OCI-LY1 (cell line): ENCODE measurements at regions not wholly inside any gene's neighbourhood (a gene's known extent, or its start where the extent isn't known, plus 50 kb on each side); places are given as distances from the start of the nearest gene placed in this dataset.

Source experiments
- H2AFZ ChIP-seq: fragments of 200-600 bp; sonication (generic), shearing (Covaris generic); 2 replicates; pipeline ENCODE4 v1.6.0; 2014; ENCODE audit warnings: antibody characterized with exemption, mild to moderate bottlenecking, low read length
- H3F3A ChIP-seq: fragments of 200-600 bp; sonication (generic), shearing (Covaris generic); 2 replicates; pipeline ENCODE4 v1.6.0; 2014; ENCODE audit warnings: mild to moderate bottlenecking, antibody characterized with exemption, low read length, moderate library complexity; ENCODE audit not compliant: insufficient read depth
- H3K27ac ChIP-seq: fragments of 200-600 bp; sonication (generic); 2 replicates; pipeline ENCODE4 v1.5.1; 2014; ENCODE audit warnings: low read length, mixed run types, mild to moderate bottlenecking, low read depth; ENCODE audit not compliant: poor library complexity, severe bottlenecking
- H3K27me3 ChIP-seq: fragments of 200-600 bp; sonication (generic); 2 replicates; pipeline ENCODE4 v1.6.0; 2014; ENCODE audit warnings: antibody characterized with exemption, mild to moderate bottlenecking, low read length, moderate library complexity; ENCODE audit not compliant: insufficient read depth
- H3K36me3 ChIP-seq: fragments of 200-600 bp; sonication (generic); 2 replicates; pipeline ENCODE4 v1.6.1; 2014; ENCODE audit warnings: mild to moderate bottlenecking, antibody characterized with exemption, low read length, moderate library complexity, mixed read lengths; ENCODE audit not compliant: insufficient read depth
- H3K4me1 ChIP-seq: fragments of 200-600 bp; sonication (generic); 2 replicates; pipeline ENCODE4 v1.5.1; 2014; ENCODE audit warnings: mild to moderate bottlenecking, low read length, moderate library complexity; ENCODE audit not compliant: insufficient read depth, severe bottlenecking
- H3K4me2 ChIP-seq: fragments of 200-600 bp; sonication (generic), shearing (Covaris generic); 2 replicates; pipeline ENCODE4 v1.6.1; 2014; ENCODE audit warnings: low read length
- H3K4me3 ChIP-seq: fragments of 200-600 bp; sonication (generic); 2 replicates; pipeline ENCODE4 v1.5.1; 2014; ENCODE audit warnings: low read length, low read depth, mild to moderate bottlenecking, mixed read lengths; ENCODE audit not compliant: poor library complexity, severe bottlenecking
- H3K79me2 ChIP-seq: fragments of 200-600 bp; shearing (Covaris generic); 2 replicates; pipeline ENCODE4 v1.6.1; 2016; ENCODE audit warnings: mixed run types, low read length, mixed read lengths; ENCODE audit not compliant: insufficient read depth
- H3K9ac ChIP-seq: fragments of 200-600 bp; sonication (generic), shearing (Covaris generic); 2 replicates; pipeline ENCODE4 v1.6.1; 2014; ENCODE audit warnings: mild to moderate bottlenecking, low read length, mixed read lengths
- H3K9me2 ChIP-seq: fragments of 200-600 bp; sonication (generic), shearing (Covaris generic); 2 replicates; pipeline ENCODE4 v1.6.1; 2014; ENCODE audit warnings: low read depth, mild to moderate bottlenecking, low read length, mixed read lengths
- H3K9me3 ChIP-seq: fragments of 200-600 bp; shearing (Covaris generic); 2 replicates; pipeline ENCODE4 v1.6.1; 2014; ENCODE audit warnings: low read length, mixed read lengths
- H4K20me1 ChIP-seq: fragments of 200-600 bp; sonication (generic), shearing (Covaris generic); 2 replicates; pipeline ENCODE4 v1.6.0; 2016; ENCODE audit warnings: mild to moderate bottlenecking, low read length; ENCODE audit not compliant: insufficient read depth
- CTCF ChIP-seq: fragments of 200-600 bp; sonication (generic), shearing (Covaris generic); IDR thresholded peaks from 2 replicates; pipeline ENCODE4 v1.5.1; 2017; ENCODE audit warnings: mild to moderate bottlenecking, antibody characterized with exemption, low read length, moderate library complexity, mixed read lengths
- EZH2 ChIP-seq: fragments of 200-600 bp; sonication (generic), shearing (Covaris generic); IDR thresholded peaks from 2 replicates; pipeline ENCODE4 v1.8.0; 2017; ENCODE audit warnings: borderline replicate concordance, mixed run types, mild to moderate bottlenecking, antibody characterized with exemption, low read length, moderate library complexity, mixed read lengths

GRCh38 chr14:26773906-26774593 is 176.2 kb upstream of the NOVA1 start:
- Histone ChIP-seq H3K9ac (no peak overlapping the region), H3K4me2 (no peak overlapping the region), H3K4me1 (no peaks in the 10 kb centered on the region)

GRCh38 chr14:26775765-26776563 is 178.1 kb upstream of the NOVA1 start:
- no peaks in the 10 kb centered on the region for H4K20me1 ChIP-seq
- H3K79me2 ChIP-seq: no peaks in the 10 kb centered on the region
- no peak overlapping the region for H3K27ac ChIP-seq
- H3K36me3 ChIP-seq: no peaks in the 10 kb centered on the region
- no peak overlapping the region for H3K4me2 ChIP-seq
- no peak overlapping the region for H2AFZ ChIP-seq
- H3K9ac ChIP-seq: no peak overlapping the region
- H3K4me1 ChIP-seq: no peaks in the 10 kb centered on the region
- no peaks in the 10 kb centered on the region for H3K9me3 ChIP-seq
- no peaks in the 10 kb centered on the region for H3K27me3 ChIP-seq
- H3K9me2 ChIP-seq: no peaks in the 10 kb centered on the region
- TF ChIP-seq CTCF (no peak), EZH2 (no peak)
- H3F3A ChIP-seq: no peaks in the 10 kb centered on the region
- no peak overlapping the region for H3K4me3 ChIP-seq

More at GRCh38 chr14:26773906-26774593, 176.2 kb upstream of the NOVA1 start:
- Histone ChIP-seq H2AFZ (no peak overlapping the region), H3K9me3 (no peaks in the 10 kb centered on the region), H3F3A (no peaks in the 10 kb centered on the region), H3K4me3 (no peak overlapping the region), H3K79me2 (no peaks in the 10 kb centered on the region), H3K9me2 (no peaks in the 10 kb centered on the region), H3K27ac (no peak overlapping the region), H3K36me3 (no peaks in the 10 kb centered on the region), H4K20me1 (no peaks in the 10 kb centered on the region), H3K27me3 (no peaks in the 10 kb centered on the region)
- TF ChIP-seq EZH2 (no peak), CTCF (no peak)

- TF ChIP-seq EZH2: no peak
- no peak for TF ChIP-seq CTCF
- no peaks in the 10 kb centered on the region for H4K20me1 ChIP-seq
- H3K9ac ChIP-seq: no peak overlapping the region
- no peaks in the 10 kb centered on the region for H3F3A ChIP-seq
- no peak overlapping the region for H3K4me3 ChIP-seq
- H3K36me3 ChIP-seq: no peaks in the 10 kb centered on the region
- no peaks in the 10 kb centered on the region for H3K9me2 ChIP-seq
- H3K27me3 ChIP-seq: no peaks in the 10 kb centered on the region
- no peaks in the 10 kb centered on the region for H3K4me1 ChIP-seq
- H3K4me2 ChIP-seq: no peak overlapping the region
- H3K9me3 ChIP-seq: no peaks in the 10 kb centered on the region
- H3K79me2 ChIP-seq: no peaks in the 10 kb centered on the region
- H2AFZ ChIP-seq: no peak overlapping the region
- no peak overlapping the region for H3K27ac ChIP-seq
Measured at GRCh38 chr14:26791117-26791806, 193.4 kb upstream of the NOVA1 start.
